ENCODE measurements at regions not wholly inside any gene's neighbourhood (a gene's known extent, or its start where the extent isn't known, plus 50 kb on each side); places are given as distances from the start of the nearest gene placed in this dataset.

DNA sequence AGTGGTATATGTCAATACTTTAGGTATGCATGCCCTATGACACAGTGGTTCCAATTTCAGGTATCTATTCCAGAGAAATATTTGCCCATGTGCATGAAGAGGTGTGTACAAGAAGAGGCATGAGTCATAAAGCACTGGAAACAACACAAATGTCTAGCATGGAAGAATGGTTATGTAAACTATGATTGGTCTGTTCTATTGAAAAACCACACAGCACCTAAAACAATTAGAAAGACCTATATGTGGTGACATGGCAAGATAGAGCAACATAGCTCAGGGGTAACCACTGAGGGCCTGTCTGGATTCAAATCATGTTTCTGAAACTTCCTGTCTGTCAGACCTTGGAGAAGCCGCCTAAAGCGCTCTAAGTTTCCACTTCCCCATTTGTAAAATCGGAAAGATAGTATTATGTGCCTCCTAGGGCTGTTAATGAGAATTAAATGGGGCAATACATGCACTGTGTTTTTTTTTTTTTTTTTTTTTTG lies 63.4 kb upstream of the GPCPD1 start:
- H3K27ac ChIP-seq = no peak overlapping the region
- TF ChIP-seq EZH2 (IDR thresholded peaks at IDR 0.05; ENCODE audit: borderline replicate concordance) = no peak
- TF ChIP-seq EZH2phosphoT487 (IDR thresholded peaks at IDR 0.05; ENCODE audit: low read depth, severe bottlenecking, unreplicated experiment) = no peak
- TF ChIP-seq, protein P1, sequence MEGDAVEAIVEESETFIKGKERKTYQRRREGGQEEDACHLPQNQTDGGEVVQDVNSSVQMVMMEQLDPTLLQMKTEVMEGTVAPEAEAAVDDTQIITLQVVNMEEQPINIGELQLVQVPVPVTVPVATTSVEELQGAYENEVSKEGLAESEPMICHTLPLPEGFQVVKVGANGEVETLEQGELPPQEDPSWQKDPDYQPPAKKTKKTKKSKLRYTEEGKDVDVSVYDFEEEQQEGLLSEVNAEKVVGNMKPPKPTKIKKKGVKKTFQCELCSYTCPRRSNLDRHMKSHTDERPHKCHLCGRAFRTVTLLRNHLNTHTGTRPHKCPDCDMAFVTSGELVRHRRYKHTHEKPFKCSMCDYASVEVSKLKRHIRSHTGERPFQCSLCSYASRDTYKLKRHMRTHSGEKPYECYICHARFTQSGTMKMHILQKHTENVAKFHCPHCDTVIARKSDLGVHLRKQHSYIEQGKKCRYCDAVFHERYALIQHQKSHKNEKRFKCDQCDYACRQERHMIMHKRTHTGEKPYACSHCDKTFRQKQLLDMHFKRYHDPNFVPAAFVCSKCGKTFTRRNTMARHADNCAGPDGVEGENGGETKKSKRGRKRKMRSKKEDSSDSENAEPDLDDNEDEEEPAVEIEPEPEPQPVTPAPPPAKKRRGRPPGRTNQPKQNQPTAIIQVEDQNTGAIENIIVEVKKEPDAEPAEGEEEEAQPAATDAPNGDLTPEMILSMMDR (IDR thresholded peaks at IDR 0.05; ENCODE audit: poor library complexity) = no peak
- H3K9me3 ChIP-seq (ENCODE audit: low read depth) = no peaks in the 10 kb centered on the region
- WGBS (ENCODE audit: low lambda C conversion rate, missing lambda C conversion rate) = 96% methylated on average over 3 of the region's 3 CpGs
- H3K27me3 ChIP-seq = no peaks in the 10 kb centered on the region
- no peaks in the 10 kb centered on the region for H4K20me1 ChIP-seq (ENCODE audit: insufficient read depth, poor library complexity, severe bottlenecking)
- H3K4me2 ChIP-seq = no peak overlapping the region
- no peak overlapping the region for H3K4me3 ChIP-seq
- H3K4me1 ChIP-seq (ENCODE audit: insufficient read depth) = no peaks in the 10 kb centered on the region
- H3K9me2 ChIP-seq (replicated peaks; ENCODE audit: insufficient read depth) = no peaks in the 10 kb centered on the region
- H2AFZ ChIP-seq = no peak overlapping the region
- no peak for DNase-seq (ENCODE audit: low spot score)
- H3K79me2 ChIP-seq = no peaks in the 10 kb centered on the region
- no peaks in the 10 kb centered on the region for H3K36me3 ChIP-seq (replicated peaks; ENCODE audit: insufficient read depth, low read depth)

DNA sequence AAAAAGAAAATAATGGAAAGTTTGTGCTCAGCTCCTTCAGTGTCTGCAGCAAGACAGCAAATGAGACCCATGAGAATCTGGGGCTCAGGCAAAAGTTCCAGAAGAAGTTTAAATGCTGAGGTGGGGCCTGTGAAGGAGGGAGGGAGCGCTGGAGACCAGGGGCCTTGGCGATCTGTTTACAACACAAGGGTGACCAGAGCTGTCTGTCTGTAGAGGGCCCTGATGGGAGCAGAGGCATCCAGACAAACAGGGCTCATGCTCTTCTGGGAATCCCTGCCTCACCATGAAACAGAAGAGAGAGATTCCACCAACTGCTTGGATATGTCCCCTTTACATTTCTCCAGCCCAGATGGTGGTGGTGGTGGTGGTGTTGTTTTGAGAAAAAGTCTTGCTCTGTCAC lies 60.1 kb upstream of the GPCPD1 start:
- H3K36me3 ChIP-seq (replicated peaks; ENCODE audit: insufficient read depth, low read depth) = no peaks in the 10 kb centered on the region
- H3K9me2 ChIP-seq (replicated peaks; ENCODE audit: insufficient read depth) = no peaks in the 10 kb centered on the region
- H4K20me1 ChIP-seq (ENCODE audit: insufficient read depth, poor library complexity, severe bottlenecking) = no peaks in the 10 kb centered on the region
- H3K4me1 ChIP-seq (ENCODE audit: insufficient read depth) = no peaks in the 10 kb centered on the region
- H3K27me3 ChIP-seq = no peaks in the 10 kb centered on the region
- no peak overlapping the region for H3K4me2 ChIP-seq
- no peak overlapping the region for H2AFZ ChIP-seq
- H3K9me3 ChIP-seq (ENCODE audit: low read depth) = no peaks in the 10 kb centered on the region
- no peak overlapping the region for H3K4me3 ChIP-seq
- DNase-seq (ENCODE audit: low spot score) = no peak
- no peak overlapping the region for H3K27ac ChIP-seq
- H3K79me2 ChIP-seq = no peaks in the 10 kb centered on the region
- TF ChIP-seq EZH2 (IDR thresholded peaks at IDR 0.05; ENCODE audit: borderline replicate concordance) = no peak
- TF ChIP-seq, protein P1 (IDR thresholded peaks at IDR 0.05; ENCODE audit: poor library complexity) = no peak
- no peak for TF ChIP-seq EZH2phosphoT487 (IDR thresholded peaks at IDR 0.05; ENCODE audit: low read depth, severe bottlenecking, unreplicated experiment)
- 90% methylated on average over 2 of the region's 2 CpGs for WGBS (ENCODE audit: low lambda C conversion rate, missing lambda C conversion rate)

DNA sequence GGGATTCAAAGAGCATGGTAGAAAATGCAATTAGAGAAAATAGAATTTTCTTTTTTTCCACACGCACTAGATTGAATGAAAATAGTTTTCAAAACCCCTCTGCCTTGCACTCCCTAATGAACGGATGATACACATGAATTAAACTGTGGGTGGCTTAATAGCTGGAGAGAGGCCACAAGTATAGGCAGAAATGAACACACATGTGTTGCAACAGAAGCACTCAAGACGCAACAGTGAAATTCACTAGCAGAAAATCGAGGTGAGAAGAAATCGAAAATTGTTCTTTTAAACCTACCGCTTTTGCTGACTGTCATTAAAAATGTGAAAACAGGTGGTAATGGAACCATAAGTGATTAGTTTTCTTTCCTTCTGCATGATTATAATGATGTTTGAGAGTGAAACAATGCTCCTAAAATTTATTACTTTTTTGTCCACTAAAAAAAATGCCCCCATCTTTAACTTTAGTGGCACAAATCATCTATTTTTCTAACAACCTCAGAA lies 59.3 kb upstream of the GPCPD1 start:
- H3K79me2 ChIP-seq = no peaks in the 10 kb centered on the region
- H3K4me2 ChIP-seq = no peak overlapping the region
- WGBS (ENCODE audit: low lambda C conversion rate, missing lambda C conversion rate) = 93% methylated on average over 6 of the region's 6 CpGs
- H3K4me1 ChIP-seq (ENCODE audit: insufficient read depth) = no peaks in the 10 kb centered on the region
- no peak overlapping the region for H2AFZ ChIP-seq
- H3K9me3 ChIP-seq (ENCODE audit: low read depth) = no peaks in the 10 kb centered on the region
- no peaks in the 10 kb centered on the region for H3K27me3 ChIP-seq
- H3K4me3 ChIP-seq = no peak overlapping the region
- no peaks in the 10 kb centered on the region for H4K20me1 ChIP-seq (ENCODE audit: insufficient read depth, poor library complexity, severe bottlenecking)
- no peak for DNase-seq (ENCODE audit: low spot score)
- no peaks in the 10 kb centered on the region for H3K36me3 ChIP-seq (replicated peaks; ENCODE audit: insufficient read depth, low read depth)
- no peaks in the 10 kb centered on the region for H3K9me2 ChIP-seq (replicated peaks; ENCODE audit: insufficient read depth)
- H3K27ac ChIP-seq = no peak overlapping the region
- TF ChIP-seq, protein P1 (IDR thresholded peaks at IDR 0.05; ENCODE audit: poor library complexity) = no peak
- TF ChIP-seq EZH2phosphoT487 (IDR thresholded peaks at IDR 0.05; ENCODE audit: low read depth, severe bottlenecking, unreplicated experiment) (no peak), EZH2 (IDR thresholded peaks at IDR 0.05; ENCODE audit: borderline replicate concordance) (no peak)

DNA sequence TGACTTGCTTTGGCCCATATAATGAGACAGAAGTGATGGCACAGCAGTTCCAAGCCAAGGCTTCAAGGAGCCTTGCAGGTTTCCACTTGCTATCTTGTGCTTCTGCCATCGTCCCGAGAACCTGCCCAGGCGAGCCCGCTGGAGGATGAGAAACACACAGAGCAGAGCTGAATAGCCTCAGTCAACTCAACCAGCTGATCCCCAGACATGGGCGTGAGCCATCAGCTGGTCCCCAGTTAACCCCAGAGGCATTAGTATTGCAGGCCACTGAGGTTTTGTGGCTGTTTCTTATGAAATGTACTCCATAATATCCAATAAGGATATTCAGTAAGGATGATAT lies 57.7 kb upstream of the GPCPD1 start:
- no peak overlapping the region for H3K4me2 ChIP-seq
- TF ChIP-seq EZH2 (IDR thresholded peaks at IDR 0.05; ENCODE audit: borderline replicate concordance) = no peak
- no peak for TF ChIP-seq EZH2phosphoT487 (IDR thresholded peaks at IDR 0.05; ENCODE audit: low read depth, severe bottlenecking, unreplicated experiment)
- TF ChIP-seq, protein P1 (IDR thresholded peaks at IDR 0.05; ENCODE audit: poor library complexity) = no peak
- H3K79me2 ChIP-seq = no peaks in the 10 kb centered on the region
- no peaks in the 10 kb centered on the region for H3K9me3 ChIP-seq (ENCODE audit: low read depth)
- no peaks in the 10 kb centered on the region for H3K4me1 ChIP-seq (ENCODE audit: insufficient read depth)
- DNase-seq (ENCODE audit: low spot score) = no peak
- no peaks in the 10 kb centered on the region for H3K9me2 ChIP-seq (replicated peaks; ENCODE audit: insufficient read depth)
- 92% methylated on average over 5 of the region's 5 CpGs for WGBS (ENCODE audit: low lambda C conversion rate, missing lambda C conversion rate)
- H3K27ac ChIP-seq = no peak overlapping the region
- H3K36me3 ChIP-seq (replicated peaks; ENCODE audit: insufficient read depth, low read depth) = no peaks in the 10 kb centered on the region
- no peaks in the 10 kb centered on the region for H4K20me1 ChIP-seq (ENCODE audit: insufficient read depth, poor library complexity, severe bottlenecking)
- H3K4me3 ChIP-seq = no peak overlapping the region
- H2AFZ ChIP-seq = no peak overlapping the region
- H3K27me3 ChIP-seq = no peaks in the 10 kb centered on the region
